Endodermal cell (in vitro differentiated cells): ENCODE measurements at regions not wholly inside any gene's neighbourhood (a gene's known extent, or its start where the extent isn't known, plus 50 kb on each side); places are given as distances from the start of the nearest gene placed in this dataset.

ENCODE experiments used
- DNase-seq: peaks from one replicate; pipeline ENCODE4 v3.0.0-alpha.2; 2017
- H3K27ac ChIP-seq: 2 replicates; pipeline ENCODE4 v1.5.1; 2013; ENCODE audit warnings: mild to moderate bottlenecking, low read depth, low read length, moderate library complexity
- H3K27me3 ChIP-seq: 2 replicates; pipeline ENCODE4 v1.6.1; 2013; ENCODE audit warnings: mild to moderate bottlenecking, low read length, moderate library complexity; ENCODE audit not compliant: insufficient read depth, control insufficient read depth, poor library complexity, severe bottlenecking
- H3K36me3 ChIP-seq: 2 replicates; pipeline ENCODE4 v1.7.0; 2013; ENCODE audit warnings: mild to moderate bottlenecking, low read length, moderate library complexity; ENCODE audit not compliant: control insufficient read depth, insufficient read depth
- H3K4me1 ChIP-seq: one replicate; pipeline ENCODE4 v1.7.0; 2013; ENCODE audit warnings: low read length; ENCODE audit not compliant: control insufficient read depth, insufficient read depth
- H3K4me3 ChIP-seq: 2 replicates; pipeline ENCODE4 v1.5.1; 2013; ENCODE audit warnings: mild to moderate bottlenecking, low read length, moderate library complexity
- H3K9ac ChIP-seq: 2 replicates; pipeline ENCODE4 v1.6.1; 2013; ENCODE audit warnings: mild to moderate bottlenecking, low read length, moderate library complexity; ENCODE audit not compliant: poor library complexity, severe bottlenecking; ENCODE audit errors: extremely low read depth
- H3K9me3 ChIP-seq: 2 replicates; pipeline ENCODE4 v1.6.1; 2013; ENCODE audit warnings: mild to moderate bottlenecking, low read length, moderate library complexity; ENCODE audit not compliant: control insufficient read depth
- H3K27ac Mint-ChIP-seq: 2 replicates; pipeline ENCODE4 v1.8.0; 2020; ENCODE audit warnings: mixed read lengths
- H3K27me3 Mint-ChIP-seq: 2 replicates; pipeline ENCODE4 v1.8.0; 2021; ENCODE audit warnings: mild to moderate bottlenecking, mixed read lengths; ENCODE audit not compliant: insufficient read depth
- H3K36me3 Mint-ChIP-seq: 2 replicates; pipeline ENCODE4 v1.8.0; 2020; ENCODE audit warnings: low read depth, mixed read lengths
- H3K4me1 Mint-ChIP-seq: 2 replicates; pipeline ENCODE4 v1.8.0; 2020; ENCODE audit warnings: mixed read lengths
- H3K4me3 Mint-ChIP-seq: 2 replicates; pipeline ENCODE4 v1.8.0; 2020; ENCODE audit warnings: mild to moderate bottlenecking, moderate library complexity, mixed read lengths
- H3K9me3 Mint-ChIP-seq: 2 replicates; pipeline ENCODE4 v1.8.0; 2020; ENCODE audit warnings: mild to moderate bottlenecking, mixed read lengths
- WGBS, 2 experiments: methylation state at CpG; one replicate each; pipeline versions ENCODE4 v1.1.5 to v1.1.7; 2013; ENCODE audit warnings: missing lambda C conversion rate in 2 of 2, mixed read lengths in 1 of 2; ENCODE audit not compliant: insufficient coverage in 1 of 2, insufficient read length in 1 of 2; 5-methylcytosine and 5-hydroxymethylcytosine counted together
- TF ChIP-seq, protein P1 (sequence below): fragments of 200-600 bp; sonication (generic); conservative IDR thresholded peaks from 2 replicates; pipeline ENCODE4 v1.5.0; 2021; ENCODE audit warnings: antibody characterized with exemption, mild to moderate bottlenecking

DNA sequence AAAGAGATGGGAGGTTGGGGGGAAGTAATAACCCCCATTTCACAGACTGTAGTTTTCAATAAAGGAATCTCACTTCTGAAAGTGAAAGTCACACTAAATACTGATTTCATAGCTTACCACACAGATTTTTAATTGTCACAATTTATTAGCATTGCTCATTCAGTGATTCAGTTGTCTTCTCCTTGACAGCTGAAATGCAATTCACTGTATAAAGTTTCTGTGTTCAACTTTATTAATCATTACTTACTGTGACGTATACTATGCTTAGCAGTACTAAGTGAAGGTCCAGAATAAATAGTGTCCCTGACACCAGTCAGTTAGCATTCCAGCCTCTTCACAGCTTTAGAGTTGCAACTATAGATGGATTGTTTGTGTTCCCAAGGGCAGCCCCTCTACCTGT is 324.1 kb upstream of the CRIM1 start:
- Histone ChIP-seq H3K4me1 (no peaks in the 10 kb centered on the region), H3K9ac (no peak overlapping the region), H3K27me3 (no peaks in the 10 kb centered on the region), H3K4me3 (no peak overlapping the region), H3K27ac (no peak overlapping the region), H3K9me3 (no peaks in the 10 kb centered on the region), H3K36me3 (no peaks in the 10 kb centered on the region)
- TF ChIP-seq, protein P1, sequence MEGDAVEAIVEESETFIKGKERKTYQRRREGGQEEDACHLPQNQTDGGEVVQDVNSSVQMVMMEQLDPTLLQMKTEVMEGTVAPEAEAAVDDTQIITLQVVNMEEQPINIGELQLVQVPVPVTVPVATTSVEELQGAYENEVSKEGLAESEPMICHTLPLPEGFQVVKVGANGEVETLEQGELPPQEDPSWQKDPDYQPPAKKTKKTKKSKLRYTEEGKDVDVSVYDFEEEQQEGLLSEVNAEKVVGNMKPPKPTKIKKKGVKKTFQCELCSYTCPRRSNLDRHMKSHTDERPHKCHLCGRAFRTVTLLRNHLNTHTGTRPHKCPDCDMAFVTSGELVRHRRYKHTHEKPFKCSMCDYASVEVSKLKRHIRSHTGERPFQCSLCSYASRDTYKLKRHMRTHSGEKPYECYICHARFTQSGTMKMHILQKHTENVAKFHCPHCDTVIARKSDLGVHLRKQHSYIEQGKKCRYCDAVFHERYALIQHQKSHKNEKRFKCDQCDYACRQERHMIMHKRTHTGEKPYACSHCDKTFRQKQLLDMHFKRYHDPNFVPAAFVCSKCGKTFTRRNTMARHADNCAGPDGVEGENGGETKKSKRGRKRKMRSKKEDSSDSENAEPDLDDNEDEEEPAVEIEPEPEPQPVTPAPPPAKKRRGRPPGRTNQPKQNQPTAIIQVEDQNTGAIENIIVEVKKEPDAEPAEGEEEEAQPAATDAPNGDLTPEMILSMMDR = no peak
- Mint-ChIP-seq H3K4me1 (no peaks in the 10 kb centered on the region), H3K27ac (no peak overlapping the region), H3K36me3 (no peaks in the 10 kb centered on the region), H3K9me3 (peaks cover under 1% of the 10 kb centered on the region), H3K27me3 (no peaks in the 10 kb centered on the region), H3K4me3 (no peak overlapping the region)
- no peak for DNase-seq
- WGBS, 2 experiments = no CpG with 5 or more reads among the region's 1 CpG

DNA sequence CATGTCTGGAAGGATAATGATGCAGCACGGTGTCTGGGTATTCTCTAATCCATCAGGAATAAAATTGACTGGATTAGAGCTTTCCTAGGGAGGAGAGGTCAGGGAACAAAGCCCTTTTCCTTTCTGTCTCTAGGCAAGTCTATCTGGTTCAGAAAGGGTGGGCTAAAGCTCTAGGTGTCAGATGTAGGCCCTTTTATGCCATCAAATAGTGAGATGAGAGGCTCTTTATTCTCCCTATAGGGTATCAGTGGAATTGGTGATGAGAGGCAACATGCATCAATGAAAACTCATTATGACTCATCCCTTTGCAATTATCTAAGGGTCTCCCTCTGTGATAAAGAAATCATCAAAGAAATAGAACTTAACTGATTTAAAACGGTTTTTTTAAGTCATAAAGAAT is 328.0 kb upstream of the CRIM1 start:
- Histone ChIP-seq H3K4me1 (no peaks in the 10 kb centered on the region), H3K27me3 (no peaks in the 10 kb centered on the region), H3K4me3 (no peak overlapping the region), H3K9ac (no peak overlapping the region), H3K27ac (peak overlapping the region; percentile 6), H3K9me3 (no peaks in the 10 kb centered on the region), H3K36me3 (no peaks in the 10 kb centered on the region)
- no peak overlapping the region for H3K4me3 Mint-ChIP-seq
- 85 to 100% methylated on average over 1 to 2 of the region's 2 CpGs for WGBS, 2 experiments
- no peaks in the 10 kb centered on the region for H3K4me1 Mint-ChIP-seq
- TF ChIP-seq, protein P1 = no peak
- H3K27me3 Mint-ChIP-seq = no peaks in the 10 kb centered on the region
- no peak for DNase-seq
- H3K27ac Mint-ChIP-seq = no peak overlapping the region
- no peaks in the 10 kb centered on the region for H3K9me3 Mint-ChIP-seq
- no peaks in the 10 kb centered on the region for H3K36me3 Mint-ChIP-seq

DNA sequence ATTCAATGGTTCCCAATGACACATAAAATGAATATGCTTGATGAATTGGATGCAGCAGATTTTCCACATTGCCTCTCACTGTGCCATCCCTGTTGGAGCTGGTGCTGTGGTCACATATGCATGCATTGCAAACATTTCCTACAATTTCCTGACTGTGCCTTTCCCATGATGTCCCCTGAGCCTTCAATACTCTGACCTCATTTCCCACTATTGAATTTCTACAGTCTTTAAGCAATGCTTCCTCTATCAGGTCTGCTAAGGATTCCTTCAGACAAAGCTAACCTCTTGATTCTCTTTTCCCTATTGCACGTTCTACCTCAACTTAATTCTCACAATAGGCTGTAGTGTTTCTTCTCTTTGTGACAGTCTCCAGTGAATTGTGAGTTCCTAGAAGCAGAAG is 342.5 kb upstream of the CRIM1 start:
- Histone ChIP-seq H3K36me3 (no peaks in the 10 kb centered on the region), H3K9me3 (no peaks in the 10 kb centered on the region), H3K4me3 (no peak overlapping the region), H3K27me3 (no peaks in the 10 kb centered on the region), H3K27ac (no peak overlapping the region), H3K9ac (no peak overlapping the region), H3K4me1 (no peaks in the 10 kb centered on the region)
- no peaks in the 10 kb centered on the region for H3K27me3 Mint-ChIP-seq
- TF ChIP-seq, protein P1 = no peak
- H3K4me1 Mint-ChIP-seq = no peaks in the 10 kb centered on the region
- no peak overlapping the region for H3K4me3 Mint-ChIP-seq
- no peaks in the 10 kb centered on the region for H3K9me3 Mint-ChIP-seq
- DNase-seq = no peak
- WGBS, 2 experiments = 91 to 100% methylated on average over 1 of the region's 1 CpG
- H3K27ac Mint-ChIP-seq = no peak overlapping the region
- no peaks in the 10 kb centered on the region for H3K36me3 Mint-ChIP-seq
